HG02588 (cell line): ENCODE measurements at regions not wholly inside any gene's neighbourhood (a gene's known extent, or its start where the extent isn't known, plus 50 kb on each side); places are given as distances from the start of the nearest gene placed in this dataset.
A peak's percentile ranks its signal among the peaks of the same experiment; 100 is the strongest.
"Not testable (repeated sequence)": the region's sequence is repeated elsewhere in the genome, so short reads cannot be mapped to it uniquely, and the experiment has no call there.

Experiments used
- ATAC-seq: cut with Tn5 transposase; IDR thresholded peaks from one replicate; pipeline ENCODE4 v1.9.1; 2021; ENCODE audit warnings: mild to moderate bottlenecking, moderate library complexity; ENCODE audit not compliant: unreplicated experiment

GRCh38 chr9:63912451-63912850 is 1372.6 kb downstream of the FOXD4L5 start:
- ATAC-seq, result not testable (repeated sequence)

- ATAC-seq, result not testable (repeated sequence)
Observed at GRCh38 chr9:63909076-63909475, 1375.9 kb downstream of the FOXD4L5 start.

GRCh38 chr9:63899637-63900190 is 1385.3 kb downstream of the FOXD4L5 start:
- ATAC-seq, result not testable (repeated sequence)

GRCh38 chr9:63881386-63881785 is 1403.6 kb downstream of the FOXD4L5 start:
- ATAC-seq, result not testable (repeated sequence)

- ATAC-seq, result not testable (repeated sequence)
Observed at GRCh38 chr9:63876380-63876779, 1408.6 kb downstream of the FOXD4L5 start.

GRCh38 chr9:63859475-63860215 is 1425.4 kb downstream of the FOXD4L5 start:
- peak; percentile 80 for ATAC-seq

GRCh38 chr9:63859090-63859474 is 1425.9 kb downstream of the FOXD4L5 start:
- ATAC-seq, result peak; percentile 11

GRCh38 chr9:63853140-63853751 is 1431.8 kb downstream of the FOXD4L5 start:
- ATAC-seq, result not testable (repeated sequence)

GRCh38 chr9:63824804-63825203 is 1460.2 kb downstream of the FOXD4L5 start:
- ATAC-seq, result not testable (repeated sequence)

GRCh38 chr9:63823375-63824201 is 1461.4 kb downstream of the FOXD4L5 start:
- not testable (repeated sequence) for ATAC-seq

GRCh38 chr9:63822615-63823374 is 1462.2 kb downstream of the FOXD4L5 start:
- not testable (repeated sequence) for ATAC-seq

GRCh38 chr9:63821293-63821692 is 1463.7 kb downstream of the FOXD4L5 start:
- ATAC-seq, result not testable (repeated sequence)

- ATAC-seq, result not testable (repeated sequence)
Observed at GRCh38 chr9:63820882-63821281, 1464.1 kb downstream of the FOXD4L5 start.

GRCh38 chr9:63820383-63820782 is 1464.6 kb downstream of the FOXD4L5 start:
- ATAC-seq, result not testable (repeated sequence)

- peak; percentile 57 for ATAC-seq
Observed at GRCh38 chr9:63817622-63818518, 1467.1 kb downstream of the FOXD4L5 start.

- peak; percentile 68 for ATAC-seq
Observed at GRCh38 chr9:63816751-63817621, 1468.0 kb downstream of the FOXD4L5 start.

- ATAC-seq, result not testable (repeated sequence)
Observed at GRCh38 chr9:63814970-63815669, 1469.9 kb downstream of the FOXD4L5 start.
